ENCODE measurements at regions not wholly inside any gene's neighbourhood (a gene's known extent, or its start where the extent isn't known, plus 50 kb on each side); places are given as distances from the start of the nearest gene placed in this dataset.

GRCh38 chr12:14278294-14278953 is 87.1 kb upstream of the ATF7IP start:
- no peak for TF ChIP-seq POLR2A (IDR thresholded peaks at IDR 0.05; ENCODE audit: low read depth, low read length)
- no peak for DNase-seq (ENCODE audit: insufficient read length, low spot score)
- no peak for FAIRE-seq

GRCh38 chr12:14279845-14280244 is 85.6 kb upstream of the ATF7IP start:
- no peak for TF ChIP-seq POLR2A (IDR thresholded peaks at IDR 0.05; ENCODE audit: low read depth, low read length)
- FAIRE-seq (no peak), DNase-seq (ENCODE audit: insufficient read length, low spot score) (no peak)

- TF ChIP-seq POLR2A (IDR thresholded peaks at IDR 0.05; ENCODE audit: low read depth, low read length): no peak
- DNase-seq (ENCODE audit: insufficient read length, low spot score): no peak
- FAIRE-seq: no peak
Measured at GRCh38 chr12:14280921-14281320, 84.6 kb upstream of the ATF7IP start.

- TF ChIP-seq POLR2A (IDR thresholded peaks at IDR 0.05; ENCODE audit: low read depth, low read length): no peak
- FAIRE-seq (no peak), DNase-seq (ENCODE audit: insufficient read length, low spot score) (no peak)
Measured at GRCh38 chr12:14281539-14281938, 83.9 kb upstream of the ATF7IP start.

GRCh38 chr12:14283489-14284144 is 81.9 kb upstream of the ATF7IP start:
- no peak for FAIRE-seq

GRCh38 chr12:14284184-14284722 is 81.2 kb upstream of the ATF7IP start:
- DNase-seq (ENCODE audit: insufficient read length, low spot score): no peak
- no peak for FAIRE-seq
- TF ChIP-seq POLR2A (IDR thresholded peaks at IDR 0.05; ENCODE audit: low read depth, low read length): no peak

More at GRCh38 chr12:14283489-14284144, 81.9 kb upstream of the ATF7IP start:
- no peak for TF ChIP-seq POLR2A (IDR thresholded peaks at IDR 0.05; ENCODE audit: low read depth, low read length)
- no peak for DNase-seq (ENCODE audit: insufficient read length, low spot score)

GRCh38 chr12:14289601-14290000 is 75.9 kb upstream of the ATF7IP start:
- no peak for FAIRE-seq
- no peak for TF ChIP-seq POLR2A (IDR thresholded peaks at IDR 0.05; ENCODE audit: low read depth, low read length)

GRCh38 chr12:14290951-14291350 is 74.5 kb upstream of the ATF7IP start:
- DNase-seq (ENCODE audit: insufficient read length, low spot score) (no peak), FAIRE-seq (no peak)
- no peak for TF ChIP-seq POLR2A (IDR thresholded peaks at IDR 0.05; ENCODE audit: low read depth, low read length)

More at GRCh38 chr12:14289601-14290000, 75.9 kb upstream of the ATF7IP start:
- DNase-seq (ENCODE audit: insufficient read length, low spot score): no peak

GRCh38 chr12:14303661-14304155 is 61.8 kb upstream of the ATF7IP start:
- no peak for FAIRE-seq
- DNase-seq (ENCODE audit: insufficient read length, low spot score): no peak
- TF ChIP-seq POLR2A (IDR thresholded peaks at IDR 0.05; ENCODE audit: low read depth, low read length): no peak

- DNase-seq (ENCODE audit: insufficient read length, low spot score): no peak
- TF ChIP-seq POLR2A (IDR thresholded peaks at IDR 0.05; ENCODE audit: low read depth, low read length): no peak
- no peak for FAIRE-seq
Measured at GRCh38 chr12:14307004-14307403, 58.5 kb upstream of the ATF7IP start.

GRCh38 chr12:14308516-14308915 is 57.0 kb upstream of the ATF7IP start:
- TF ChIP-seq POLR2A (IDR thresholded peaks at IDR 0.05; ENCODE audit: low read depth, low read length): no peak
- no peak for DNase-seq (ENCODE audit: insufficient read length, low spot score)
- no peak for FAIRE-seq

- no peak for FAIRE-seq
- no peak for DNase-seq (ENCODE audit: insufficient read length, low spot score)
- TF ChIP-seq POLR2A (IDR thresholded peaks at IDR 0.05; ENCODE audit: low read depth, low read length): no peak
Measured at GRCh38 chr12:14310866-14311265, 54.6 kb upstream of the ATF7IP start.

- DNase-seq (ENCODE audit: insufficient read length, low spot score) (no peak), FAIRE-seq (no peak)
- no peak for TF ChIP-seq POLR2A (IDR thresholded peaks at IDR 0.05; ENCODE audit: low read depth, low read length)
Measured at GRCh38 chr12:14313379-14314138, 51.9 kb upstream of the ATF7IP start.

- DNase-seq (ENCODE audit: insufficient read length, low spot score) (no peak), FAIRE-seq (no peak)
- no peak for TF ChIP-seq POLR2A (IDR thresholded peaks at IDR 0.05; ENCODE audit: low read depth, low read length)
Measured at GRCh38 chr12:14314801-14315200, 50.7 kb upstream of the ATF7IP start.

Measured in H54 (cell line).